NCI-H1436 (cell line): ENCODE measurements at regions not wholly inside any gene's neighbourhood (a gene's known extent, or its start where the extent isn't known, plus 50 kb on each side); places are given as distances from the start of the nearest gene placed in this dataset.

Source experiments
- DNase-seq: peaks from one replicate; lab custom pipeline; 2025; lab: John Stamatoyannopoulos, UW

GRCh38 chr9:29701971-29702370 lies 2128.7 kb upstream of the C9orf72 start:
- no peak for DNase-seq

GRCh38 chr9:29714860-29715259 lies 2141.6 kb upstream of the C9orf72 start:
- no peak for DNase-seq

GRCh38 chr9:29717631-29718030 lies 2144.3 kb upstream of the C9orf72 start:
- no peak for DNase-seq

GRCh38 chr9:29730163-29730562 lies 2156.9 kb upstream of the C9orf72 start:
- DNase-seq: no peak

- DNase-seq: no peak
These were observed 2167.2 kb upstream of the C9orf72 start for GRCh38 chr9:29740518-29740917.

- no peak for DNase-seq
These were observed 2167.9 kb upstream of the C9orf72 start for GRCh38 chr9:29741169-29741568.

GRCh38 chr9:29750062-29750461 lies 2176.8 kb upstream of the C9orf72 start:
- no peak for DNase-seq

- DNase-seq: no peak
These were observed 2177.9 kb upstream of the C9orf72 start for GRCh38 chr9:29751226-29751625.

- DNase-seq: no peak
These were observed 2180.4 kb upstream of the C9orf72 start for GRCh38 chr9:29753638-29754037.

GRCh38 chr9:29769019-29769418 lies 2195.7 kb upstream of the C9orf72 start:
- DNase-seq: no peak

GRCh38 chr9:29773676-29774075 lies 2200.4 kb upstream of the C9orf72 start:
- DNase-seq: no peak

- no peak for DNase-seq
These were observed 2202.2 kb upstream of the C9orf72 start for GRCh38 chr9:29775491-29775890.

GRCh38 chr9:29778281-29778849 lies 2205.1 kb upstream of the C9orf72 start:
- no peak for DNase-seq

- no peak for DNase-seq
These were observed 2220.7 kb upstream of the C9orf72 start for GRCh38 chr9:29793970-29794369.

- DNase-seq: no peak
These were observed 2223.1 kb upstream of the C9orf72 start for GRCh38 chr9:29796291-29796952.

- DNase-seq: no peak
These were observed 2225.3 kb upstream of the C9orf72 start for GRCh38 chr9:29798599-29798998.

GRCh38 chr9:29799227-29799626 lies 2225.9 kb upstream of the C9orf72 start:
- no peak for DNase-seq

GRCh38 chr9:29800821-29801220 lies 2227.5 kb upstream of the C9orf72 start:
- DNase-seq: no peak

GRCh38 chr9:29802454-29802853 lies 2229.2 kb upstream of the C9orf72 start:
- DNase-seq: no peak

GRCh38 chr9:29806937-29807618 lies 2233.8 kb upstream of the C9orf72 start:
- DNase-seq: no peak

- DNase-seq: no peak
These were observed 2243.8 kb upstream of the C9orf72 start for GRCh38 chr9:29816954-29817703.

- no peak for DNase-seq
These were observed 2249.2 kb upstream of the C9orf72 start for GRCh38 chr9:29822458-29822857.

- DNase-seq: no peak
These were observed 2253.1 kb upstream of the C9orf72 start for GRCh38 chr9:29826421-29826820.
